H7 (cell line): ENCODE measurements at regions not wholly inside any gene's neighbourhood (a gene's known extent, or its start where the extent isn't known, plus 50 kb on each side); places are given as distances from the start of the nearest gene placed in this dataset.

Experiments
- DNase-seq: peaks from one replicate; pipeline ENCODE4 v3.0.0; 2012
- H3K27me3 ChIP-seq: 2 replicates; pipeline ENCODE4 v1.6.0; 2011; ENCODE audit warnings: mild to moderate bottlenecking, low read length; ENCODE audit not compliant: control insufficient read depth, insufficient read depth
- H3K36me3 ChIP-seq: replicated peaks from 2 replicates; pipeline ENCODE4 v1.5.1; 2011; ENCODE audit warnings: low read length; ENCODE audit not compliant: control insufficient read depth, insufficient read depth
- H3K4me3 ChIP-seq: 2 replicates; pipeline ENCODE4 v1.5.1; 2011; ENCODE audit warnings: low read depth, mild to moderate bottlenecking, control low read depth, low read length, moderate library complexity; ENCODE audit not compliant: insufficient read depth

DNA sequence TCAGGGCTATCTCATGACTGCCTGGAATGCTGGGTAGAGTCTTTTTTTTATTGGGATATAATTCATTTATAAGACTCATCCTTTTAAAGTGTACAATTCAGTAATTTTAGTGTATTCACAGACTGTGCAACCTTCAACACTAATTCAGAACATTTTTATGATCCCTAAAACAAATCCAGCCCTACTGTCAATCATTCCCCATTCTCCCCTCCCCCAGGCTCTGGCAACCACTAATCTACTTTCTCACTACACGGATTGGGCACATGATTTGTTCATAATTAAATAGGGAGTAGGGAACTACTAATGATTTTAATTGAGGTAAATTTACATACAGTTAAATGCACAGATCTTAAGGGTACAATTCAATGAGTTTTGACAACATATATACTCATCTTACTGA lies 225.7 kb downstream of the CDCA7 start:
- H3K36me3 ChIP-seq = no peaks in the 10 kb centered on the region; the same call in 1 of the 2 replicates
- no peaks in the 10 kb centered on the region for H3K27me3 ChIP-seq
- DNase-seq = no peak
- no peak overlapping the region for H3K4me3 ChIP-seq

DNA sequence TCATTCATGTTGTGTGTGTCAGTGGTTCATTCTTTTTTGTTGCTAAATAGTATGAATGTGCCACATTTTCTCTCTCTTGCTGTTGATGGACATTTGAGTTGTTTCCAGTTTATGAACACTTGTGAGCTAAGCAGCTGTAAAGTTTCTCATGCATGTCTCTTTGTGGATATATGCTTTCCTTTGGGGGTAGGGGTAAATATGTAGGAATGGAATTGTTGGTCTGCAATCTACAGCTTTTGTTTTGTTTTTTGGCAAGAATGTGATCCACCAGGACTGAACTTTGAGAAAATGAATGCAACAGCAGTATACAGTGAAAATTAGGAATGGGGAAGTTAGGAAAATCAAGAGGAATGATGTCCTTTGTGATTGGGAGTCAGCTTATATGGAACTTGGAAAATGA lies 226.3 kb downstream of the CDCA7 start:
- DNase-seq = no peak
- H3K36me3 ChIP-seq = no peaks in the 10 kb centered on the region; the same call in 1 of the 2 replicates

DNA sequence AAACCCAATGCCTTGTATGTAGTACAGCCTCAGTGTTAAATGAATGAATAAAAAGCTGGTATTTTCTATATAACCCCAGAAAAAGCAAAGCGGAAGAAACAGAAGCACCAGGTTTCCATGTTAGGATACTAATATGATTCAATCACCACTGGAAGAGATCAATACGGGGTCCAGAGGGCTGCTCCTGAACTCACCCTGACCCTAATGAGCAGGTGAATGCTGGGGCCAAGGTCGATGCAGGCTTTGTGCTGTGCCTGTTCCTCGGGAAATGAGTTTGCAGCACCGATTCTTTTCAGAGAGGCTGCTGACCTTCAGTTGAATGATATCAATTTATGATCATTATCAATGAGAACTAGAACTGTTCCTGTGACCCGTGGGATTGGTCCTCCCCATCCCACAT lies 228.5 kb downstream of the CDCA7 start:
- no peak for DNase-seq
- Histone ChIP-seq H3K27me3 (no peaks in the 10 kb centered on the region), H3K36me3 (no peaks in the 10 kb centered on the region), H3K4me3 (no peak overlapping the region)

More for the DNA sequence above, 226.3 kb downstream of the CDCA7 start:
- H3K27me3 ChIP-seq = no peaks in the 10 kb centered on the region
- no peak overlapping the region for H3K4me3 ChIP-seq

DNA sequence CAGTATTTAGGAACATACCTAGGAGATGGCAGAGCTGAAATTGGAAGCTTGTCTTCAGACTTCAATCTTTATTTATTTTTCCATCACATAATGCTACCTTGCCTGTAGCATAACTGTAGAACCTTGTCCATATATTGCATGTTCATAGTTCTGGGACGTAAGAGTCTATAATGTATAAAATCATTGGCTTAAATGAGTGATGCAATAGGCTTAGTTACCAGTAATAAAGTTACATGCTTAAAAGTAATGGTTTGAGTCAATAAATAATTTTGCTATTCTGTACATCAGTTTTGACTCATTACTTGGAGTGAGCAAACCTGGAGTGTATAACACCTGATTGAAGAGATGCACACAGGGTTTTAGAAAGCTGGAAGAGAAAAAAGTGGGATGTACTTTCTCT lies 229.3 kb downstream of the CDCA7 start:
- Histone ChIP-seq H3K36me3 (no peaks in the 10 kb centered on the region), H3K4me3 (no peak overlapping the region), H3K27me3 (no peaks in the 10 kb centered on the region)
- DNase-seq = no peak

DNA sequence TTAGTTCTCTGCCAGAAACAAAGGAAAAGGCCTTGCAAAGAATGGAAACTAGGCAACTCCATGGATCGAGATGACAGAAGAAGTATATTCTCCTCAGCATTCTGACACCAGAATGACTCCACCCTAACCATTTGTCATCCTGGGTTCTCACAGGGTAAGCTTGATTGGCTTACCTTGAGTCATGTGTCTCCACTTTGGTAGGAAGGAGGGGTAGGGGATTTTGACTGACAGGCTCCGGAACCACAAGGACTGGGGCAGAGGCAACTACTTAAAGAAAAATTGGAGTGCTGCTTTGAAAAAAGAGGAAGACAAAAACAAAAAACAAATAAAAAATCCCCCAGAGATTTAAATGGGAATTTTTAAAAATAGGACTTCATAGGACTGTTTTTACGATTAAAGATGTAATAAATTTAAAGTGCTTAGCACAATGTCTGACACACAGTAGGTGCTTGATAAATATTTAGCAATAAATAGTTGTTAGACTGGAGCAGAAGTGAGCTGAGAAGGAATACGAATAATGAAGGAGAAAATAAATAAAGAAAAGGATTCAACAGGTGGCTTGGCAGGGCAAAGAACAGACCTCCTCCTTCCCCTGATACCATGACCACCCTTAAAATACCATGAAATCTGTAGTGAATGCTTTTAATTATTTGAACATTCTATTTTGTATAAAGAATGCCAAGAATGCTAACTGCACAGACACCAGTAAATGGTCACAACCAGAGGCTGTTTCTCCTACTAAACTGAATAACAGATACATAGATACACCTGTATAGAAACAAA lies 230.2 kb downstream of the CDCA7 start:
- no peak for DNase-seq
- Histone ChIP-seq H3K4me3 (no peak overlapping the region), H3K27me3 (no peaks in the 10 kb centered on the region), H3K36me3 (no peaks in the 10 kb centered on the region)

DNA sequence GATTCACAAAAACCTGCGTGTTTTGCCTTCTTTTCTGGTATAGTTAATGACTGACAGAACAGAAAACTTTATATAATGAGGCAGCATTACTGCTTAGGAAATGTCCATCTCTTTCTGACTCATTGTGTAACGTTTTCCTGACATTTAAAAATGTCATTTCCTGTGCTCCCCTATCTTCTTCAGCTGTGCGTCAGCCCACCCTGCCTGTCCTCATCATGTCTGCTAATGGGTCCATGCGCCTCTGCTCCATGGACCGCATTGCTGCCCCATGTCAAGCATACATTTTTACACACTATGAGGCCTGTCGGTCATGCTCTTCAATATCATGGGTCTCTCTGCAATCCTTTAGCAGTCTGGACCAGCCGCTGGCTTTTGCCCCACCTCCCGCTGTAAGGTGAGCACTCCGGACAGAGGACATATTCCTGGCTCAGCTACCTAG lies 234.3 kb downstream of the CDCA7 start:
- H3K27me3 ChIP-seq = no peaks in the 10 kb centered on the region
- H3K36me3 ChIP-seq = no peaks in the 10 kb centered on the region
- no peak for DNase-seq
- no peak overlapping the region for H3K4me3 ChIP-seq

DNA sequence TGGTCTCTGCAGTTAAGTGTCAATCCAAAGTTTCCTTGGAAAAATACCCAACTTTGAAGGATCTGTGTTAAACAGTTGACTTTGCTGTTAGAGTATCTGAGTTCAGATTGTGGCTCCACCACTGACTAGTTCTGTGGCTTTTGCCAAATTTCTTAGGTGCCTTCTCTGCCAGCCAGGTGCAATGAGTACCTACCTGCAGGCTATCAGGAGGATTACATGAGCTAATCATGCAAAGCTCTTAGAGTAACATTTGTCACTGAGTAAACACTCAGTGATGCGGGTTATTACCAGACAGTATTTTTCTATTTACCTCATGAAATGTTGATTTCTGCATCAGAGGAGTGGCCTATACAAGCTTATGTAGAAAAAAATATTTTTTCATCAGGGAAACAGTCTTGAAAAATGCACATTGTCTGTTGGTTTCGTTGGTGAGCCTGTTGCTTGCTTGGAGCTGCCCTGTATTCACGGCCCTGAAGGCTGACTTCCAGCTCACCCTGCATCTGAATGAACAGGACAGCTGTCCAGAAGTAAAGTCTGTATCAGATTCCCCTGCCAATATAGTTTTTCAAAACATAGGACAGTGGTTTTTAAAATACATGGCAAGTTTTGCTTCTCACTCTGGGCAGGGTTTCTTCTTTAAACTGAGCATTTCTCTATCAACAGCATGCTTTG lies 235.1 kb downstream of the CDCA7 start:
- Histone ChIP-seq H3K27me3 (no peaks in the 10 kb centered on the region), H3K36me3 (no peaks in the 10 kb centered on the region), H3K4me3 (no peak overlapping the region)
- DNase-seq = no peak

DNA sequence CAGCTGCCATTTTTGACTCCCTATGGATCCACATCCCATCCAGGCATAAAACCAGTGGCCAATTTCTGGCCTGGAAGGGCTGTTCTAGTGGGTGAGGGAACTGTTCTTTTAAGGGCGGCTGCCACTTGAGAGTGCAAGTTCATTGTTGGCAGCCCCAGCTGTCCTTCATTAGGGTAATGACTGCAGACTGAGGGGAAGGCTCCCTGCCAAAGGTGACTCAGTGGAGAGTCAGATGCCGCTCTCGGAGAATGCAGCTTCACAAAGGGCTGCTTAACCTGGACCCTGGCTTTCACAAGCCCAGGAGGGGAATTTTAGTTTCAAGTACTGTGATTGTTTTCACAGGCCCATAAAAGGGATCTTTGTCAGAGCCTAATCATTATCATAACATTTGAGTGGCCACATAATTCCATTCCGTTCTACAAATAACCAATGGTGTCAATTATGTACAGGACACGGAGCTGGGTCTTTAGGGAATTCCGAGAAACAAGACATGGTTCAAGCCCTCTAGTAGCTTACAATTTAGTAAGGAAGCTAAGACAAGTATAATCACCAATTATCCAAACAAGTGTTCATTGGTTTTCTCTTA lies 235.7 kb downstream of the CDCA7 start:
- DNase-seq = no peak
- H3K4me3 ChIP-seq = no peak overlapping the region
- H3K36me3 ChIP-seq = no peaks in the 10 kb centered on the region
- no peaks in the 10 kb centered on the region for H3K27me3 ChIP-seq

DNA sequence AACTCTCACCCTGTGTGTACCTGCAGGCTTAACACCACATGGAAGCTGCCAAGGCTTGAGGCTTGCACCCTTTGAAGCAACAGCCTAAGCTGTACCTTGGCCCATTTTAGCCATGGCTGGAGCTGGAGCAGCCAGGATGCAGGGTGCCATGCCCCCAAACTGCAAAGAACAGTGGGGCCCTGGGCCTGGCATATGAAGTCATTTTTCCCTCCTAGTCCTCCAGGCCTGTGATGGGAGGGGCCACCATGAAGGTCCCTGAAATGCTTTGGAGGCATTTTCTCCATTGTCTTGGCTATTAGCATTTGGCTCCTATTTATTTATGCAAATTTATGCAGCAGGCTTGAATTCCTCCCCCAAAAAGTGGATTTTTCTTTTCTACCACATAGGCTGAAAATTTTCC lies 238.4 kb downstream of the CDCA7 start:
- H3K36me3 ChIP-seq = no peaks in the 10 kb centered on the region
- no peak for DNase-seq
- no peak overlapping the region for H3K4me3 ChIP-seq
- no peaks in the 10 kb centered on the region for H3K27me3 ChIP-seq

DNA sequence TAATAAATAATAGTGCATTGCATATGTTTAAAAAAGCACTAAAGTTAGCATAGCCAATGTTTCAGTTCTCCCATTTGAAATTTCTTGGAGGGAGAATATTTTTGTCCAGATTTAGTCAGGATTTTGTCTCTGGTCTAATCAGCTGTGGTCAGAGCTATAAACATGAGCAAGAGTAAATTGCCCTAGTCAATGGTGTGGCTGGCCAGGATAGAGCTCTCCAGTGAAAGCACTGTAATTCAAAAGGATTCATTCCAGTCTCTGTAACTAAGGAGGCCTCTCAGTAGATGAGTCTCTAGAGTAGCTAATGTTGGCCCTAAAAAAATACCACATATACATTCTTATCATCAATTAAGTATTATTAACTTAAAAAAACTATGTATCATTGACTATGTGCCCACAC lies 241.6 kb downstream of the CDCA7 start:
- Histone ChIP-seq H3K4me3 (no peak overlapping the region), H3K27me3 (no peaks in the 10 kb centered on the region), H3K36me3 (no peaks in the 10 kb centered on the region)
- DNase-seq = no peak

DNA sequence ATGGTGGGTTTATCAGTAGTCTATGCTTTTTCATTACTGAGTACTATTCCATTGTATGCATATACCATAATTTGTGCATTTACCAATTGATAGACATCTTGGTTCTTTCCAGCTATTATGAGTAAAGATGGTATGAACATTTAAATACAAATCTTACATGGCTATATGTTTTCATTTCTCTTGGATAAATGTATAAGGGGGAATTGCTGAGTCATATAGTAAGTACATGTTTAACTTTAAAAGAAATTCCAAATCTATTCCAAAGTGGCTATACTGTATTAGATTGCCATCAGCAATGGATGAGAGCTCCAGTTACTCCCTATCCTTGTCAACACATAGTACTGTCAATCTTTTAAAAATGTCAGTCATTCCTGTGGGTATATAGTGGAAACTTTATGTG lies 243.9 kb downstream of the CDCA7 start:
- no peaks in the 10 kb centered on the region for H3K27me3 ChIP-seq
- H3K36me3 ChIP-seq = no peaks in the 10 kb centered on the region
- DNase-seq = no peak
- H3K4me3 ChIP-seq = no peak overlapping the region

DNA sequence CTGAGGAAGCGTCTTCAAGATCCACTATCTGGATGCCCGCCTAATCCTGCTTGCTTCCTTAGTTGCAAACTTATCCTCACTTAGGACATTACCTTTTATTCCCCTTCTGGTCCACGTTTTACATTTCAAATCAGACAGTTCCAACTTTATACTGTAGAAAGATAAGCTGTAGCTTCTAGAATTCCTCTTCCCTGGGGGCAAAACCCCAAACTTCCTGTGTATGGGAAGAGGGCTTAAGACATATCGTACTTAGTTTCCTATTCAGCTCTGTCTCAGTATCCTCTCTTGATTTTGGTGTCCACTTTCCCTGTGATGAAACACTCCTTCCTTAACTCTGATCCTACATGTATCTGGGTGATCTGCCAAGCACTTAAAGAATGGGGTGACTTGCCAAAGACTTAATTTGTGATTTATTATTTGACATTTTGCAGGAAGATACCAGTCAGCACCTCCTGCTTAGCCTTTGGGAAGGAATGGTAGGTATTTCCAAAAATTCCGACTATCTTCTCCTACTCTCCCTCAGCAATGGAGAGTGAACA lies 245.2 kb downstream of the CDCA7 start:
- H3K27me3 ChIP-seq = no peaks in the 10 kb centered on the region
- no peaks in the 10 kb centered on the region for H3K36me3 ChIP-seq
- no peak overlapping the region for H3K4me3 ChIP-seq
- DNase-seq = no peak

DNA sequence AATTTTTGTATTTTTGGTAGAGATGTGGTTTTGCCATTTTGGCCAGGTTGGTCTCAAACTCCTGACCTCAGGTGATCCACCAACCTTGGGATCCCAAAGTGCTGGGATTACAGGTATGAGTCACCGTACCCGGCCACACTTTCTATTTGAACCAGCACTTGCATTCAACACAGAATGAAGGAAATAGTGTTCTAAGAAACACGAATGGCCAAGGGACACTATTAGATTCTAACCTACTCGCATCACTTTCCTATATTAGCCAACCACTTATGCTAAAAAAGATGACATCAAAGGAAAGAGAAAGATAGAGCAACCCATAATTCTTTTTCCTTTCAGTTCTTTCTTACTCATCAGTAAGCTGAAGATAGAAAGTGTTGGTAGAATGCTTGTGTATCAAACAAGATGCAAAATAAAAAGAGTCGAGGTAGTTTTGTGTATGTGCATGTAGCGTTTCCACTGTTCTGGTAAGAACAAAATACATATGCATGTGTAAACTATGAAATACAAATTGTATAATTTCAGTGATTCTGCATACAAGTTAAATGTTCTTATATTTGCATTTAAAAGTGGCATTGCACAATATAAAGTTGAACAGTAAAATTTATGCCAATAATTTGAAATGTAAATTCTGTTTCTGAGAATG lies 247.6 kb downstream of the CDCA7 start:
- Histone ChIP-seq H3K36me3 (no peaks in the 10 kb centered on the region), H3K4me3 (no peak overlapping the region), H3K27me3 (no peaks in the 10 kb centered on the region)
- DNase-seq = no peak

DNA sequence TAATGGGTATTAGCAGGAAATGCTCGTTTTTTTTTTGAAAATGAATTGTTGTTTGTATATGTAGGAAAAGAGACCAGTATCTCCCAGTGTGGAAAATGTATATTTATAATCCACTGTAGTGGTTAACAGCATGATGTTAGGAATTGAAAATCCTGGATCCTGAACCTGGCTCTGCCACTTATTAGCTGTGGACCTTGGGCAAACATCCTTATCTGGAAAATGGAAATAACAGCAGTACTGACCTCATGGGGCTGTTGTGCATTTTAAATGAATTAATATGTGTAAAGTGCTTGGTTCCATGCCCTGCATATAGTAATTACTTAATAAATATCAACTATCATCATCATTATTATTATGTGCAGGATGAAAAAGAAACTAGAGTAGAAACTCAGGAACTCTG lies 251.3 kb downstream of the CDCA7 start:
- no peaks in the 10 kb centered on the region for H3K27me3 ChIP-seq
- no peak overlapping the region for H3K4me3 ChIP-seq
- H3K36me3 ChIP-seq = no peaks in the 10 kb centered on the region
- no peak for DNase-seq
